ENCODE measurements at regions not wholly inside any gene's neighbourhood (a gene's known extent, or its start where the extent isn't known, plus 50 kb on each side); places are given as distances from the start of the nearest gene placed in this dataset.

DNA sequence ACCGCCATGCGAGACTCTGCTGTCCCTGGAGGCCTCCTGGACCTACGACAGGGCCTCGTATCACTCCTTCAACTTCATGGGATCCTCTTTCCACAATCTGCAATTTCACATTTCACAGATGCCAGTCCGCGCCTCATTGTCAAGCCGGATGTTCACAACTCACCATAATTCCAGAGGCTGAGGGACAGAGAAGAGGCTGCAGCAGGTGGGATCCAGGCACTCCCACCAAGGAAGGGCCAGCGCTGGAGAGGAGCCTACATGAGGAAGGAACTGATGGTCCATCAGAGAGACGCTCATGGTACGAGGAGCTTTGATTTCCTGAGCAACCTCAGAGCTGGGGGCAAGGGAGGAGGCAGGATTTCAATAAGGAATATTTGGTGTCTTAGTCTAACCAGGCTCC is 495.0 kb downstream of the BRD1 start:
- H3K27ac ChIP-seq (ENCODE audit: low read depth, low read length): no peak overlapping the region
- H3K4me2 ChIP-seq (ENCODE audit: low read depth, low read length, poor library complexity, severe bottlenecking): no peak overlapping the region
- H3K36me3 ChIP-seq (ENCODE audit: low read length): no peaks in the 10 kb centered on the region
- no peaks in the 10 kb centered on the region for H3K79me2 ChIP-seq (ENCODE audit: insufficient read depth, low read length)
- H3K4me3 ChIP-seq (ENCODE audit: insufficient read depth, low read length, poor library complexity, severe bottlenecking): no peak overlapping the region
- no peaks in the 10 kb centered on the region for H3F3A ChIP-seq (ENCODE audit: insufficient read depth)
- no peaks in the 10 kb centered on the region for H3K9me3 ChIP-seq (ENCODE audit: insufficient read depth, low read length)
- no peaks in the 10 kb centered on the region for H3K27me3 ChIP-seq (ENCODE audit: low read length)
- TF ChIP-seq, protein P1, sequence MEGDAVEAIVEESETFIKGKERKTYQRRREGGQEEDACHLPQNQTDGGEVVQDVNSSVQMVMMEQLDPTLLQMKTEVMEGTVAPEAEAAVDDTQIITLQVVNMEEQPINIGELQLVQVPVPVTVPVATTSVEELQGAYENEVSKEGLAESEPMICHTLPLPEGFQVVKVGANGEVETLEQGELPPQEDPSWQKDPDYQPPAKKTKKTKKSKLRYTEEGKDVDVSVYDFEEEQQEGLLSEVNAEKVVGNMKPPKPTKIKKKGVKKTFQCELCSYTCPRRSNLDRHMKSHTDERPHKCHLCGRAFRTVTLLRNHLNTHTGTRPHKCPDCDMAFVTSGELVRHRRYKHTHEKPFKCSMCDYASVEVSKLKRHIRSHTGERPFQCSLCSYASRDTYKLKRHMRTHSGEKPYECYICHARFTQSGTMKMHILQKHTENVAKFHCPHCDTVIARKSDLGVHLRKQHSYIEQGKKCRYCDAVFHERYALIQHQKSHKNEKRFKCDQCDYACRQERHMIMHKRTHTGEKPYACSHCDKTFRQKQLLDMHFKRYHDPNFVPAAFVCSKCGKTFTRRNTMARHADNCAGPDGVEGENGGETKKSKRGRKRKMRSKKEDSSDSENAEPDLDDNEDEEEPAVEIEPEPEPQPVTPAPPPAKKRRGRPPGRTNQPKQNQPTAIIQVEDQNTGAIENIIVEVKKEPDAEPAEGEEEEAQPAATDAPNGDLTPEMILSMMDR (IDR thresholded peaks at IDR 0.05; ENCODE audit: insufficient read depth, low read length, poor library complexity, severe bottlenecking): no peak
- no peak for TF ChIP-seq EZH2phosphoT487 (conservative IDR thresholded peaks at IDR 0.05; ENCODE audit: low read length)
- no peaks in the 10 kb centered on the region for H3K9me2 ChIP-seq (replicated peaks; ENCODE audit: insufficient read depth, low read length)
- no peak overlapping the region for H3K9ac ChIP-seq (ENCODE audit: low read length)
- no peak overlapping the region for H2AFZ ChIP-seq (ENCODE audit: low read depth, low read length, severe bottlenecking)
- no peaks in the 10 kb centered on the region for H4K20me1 ChIP-seq (ENCODE audit: low read depth, low read length)

DNA sequence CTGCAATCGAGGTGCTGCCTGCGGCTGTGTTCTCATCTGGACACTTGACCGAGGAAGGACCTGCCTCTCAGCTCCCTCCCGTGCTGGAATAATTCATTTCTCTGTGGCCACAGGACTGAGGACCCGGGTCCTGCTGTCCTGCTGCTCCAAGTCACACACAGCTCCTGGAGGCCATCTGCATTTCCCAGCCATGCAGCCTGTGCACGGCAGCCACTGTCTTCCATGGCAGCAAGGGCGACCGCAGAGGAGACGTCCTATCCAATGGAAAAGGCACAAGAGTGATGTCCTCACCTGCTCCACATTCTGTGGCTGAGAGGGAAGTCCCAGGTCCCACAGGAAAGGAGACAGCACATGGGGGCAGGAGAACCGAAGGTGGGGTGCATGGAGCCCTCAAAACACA is 495.8 kb downstream of the BRD1 start:
- Histone ChIP-seq H3K79me2 (ENCODE audit: insufficient read depth, low read length) (no peaks in the 10 kb centered on the region), H2AFZ (ENCODE audit: low read depth, low read length, severe bottlenecking) (no peak overlapping the region), H3K27ac (ENCODE audit: low read depth, low read length) (no peak overlapping the region), H3K27me3 (ENCODE audit: low read length) (no peaks in the 10 kb centered on the region), H3K4me2 (ENCODE audit: low read depth, low read length, poor library complexity, severe bottlenecking) (no peak overlapping the region), H3K4me3 (ENCODE audit: insufficient read depth, low read length, poor library complexity, severe bottlenecking) (no peak overlapping the region), H3K9ac (ENCODE audit: low read length) (no peak overlapping the region), H3K9me2 (replicated peaks; ENCODE audit: insufficient read depth, low read length) (no peaks in the 10 kb centered on the region), H3K9me3 (ENCODE audit: insufficient read depth, low read length) (no peaks in the 10 kb centered on the region), H3F3A (ENCODE audit: insufficient read depth) (no peaks in the 10 kb centered on the region), H3K36me3 (ENCODE audit: low read length) (no peaks in the 10 kb centered on the region), H4K20me1 (ENCODE audit: low read depth, low read length) (no peaks in the 10 kb centered on the region)
- TF ChIP-seq EZH2phosphoT487 (conservative IDR thresholded peaks at IDR 0.05; ENCODE audit: low read length): no peak
- TF ChIP-seq, protein P1 (IDR thresholded peaks at IDR 0.05; ENCODE audit: insufficient read depth, low read length, poor library complexity, severe bottlenecking): no peak

DNA sequence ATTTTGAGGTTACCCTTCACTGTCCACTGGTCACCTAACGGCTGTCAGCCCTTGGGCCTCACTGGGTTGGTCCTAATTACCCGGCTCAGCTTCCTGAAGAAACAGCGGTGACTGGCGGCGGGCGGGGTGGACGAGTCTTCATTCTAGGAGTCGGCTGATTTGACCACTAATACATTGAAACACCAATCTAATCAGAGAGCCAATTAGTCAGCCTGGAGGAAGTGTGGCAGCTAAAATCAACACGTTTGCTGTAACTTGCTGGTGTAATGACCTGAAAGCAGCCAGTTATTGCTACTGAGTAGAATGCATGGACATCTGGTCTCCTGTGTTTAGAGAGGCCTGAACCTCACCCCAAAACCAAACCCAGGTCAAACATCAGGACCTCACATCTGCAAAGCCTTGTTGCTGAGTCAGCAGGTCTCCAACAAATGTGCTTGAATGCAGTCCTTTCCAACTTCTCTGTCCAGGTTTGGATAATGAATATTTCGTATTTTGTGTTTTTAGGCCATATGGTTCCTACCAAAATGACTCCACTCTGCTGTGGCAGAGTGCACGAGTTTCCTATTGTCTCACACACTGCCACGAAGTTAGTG is 496.4 kb downstream of the BRD1 start:
- H3F3A ChIP-seq (ENCODE audit: insufficient read depth): no peaks in the 10 kb centered on the region
- no peaks in the 10 kb centered on the region for H3K36me3 ChIP-seq (ENCODE audit: low read length)
- TF ChIP-seq, protein P1 (IDR thresholded peaks at IDR 0.05; ENCODE audit: insufficient read depth, low read length, poor library complexity, severe bottlenecking): no peak
- TF ChIP-seq EZH2phosphoT487 (conservative IDR thresholded peaks at IDR 0.05; ENCODE audit: low read length): no peak
- no peak overlapping the region for H3K4me3 ChIP-seq (ENCODE audit: insufficient read depth, low read length, poor library complexity, severe bottlenecking)
- H3K27me3 ChIP-seq (ENCODE audit: low read length): no peaks in the 10 kb centered on the region
- no peak overlapping the region for H2AFZ ChIP-seq (ENCODE audit: low read depth, low read length, severe bottlenecking)
- H3K9me2 ChIP-seq (replicated peaks; ENCODE audit: insufficient read depth, low read length): no peaks in the 10 kb centered on the region
- H3K79me2 ChIP-seq (ENCODE audit: insufficient read depth, low read length): no peaks in the 10 kb centered on the region
- no peaks in the 10 kb centered on the region for H3K9me3 ChIP-seq (ENCODE audit: insufficient read depth, low read length)
- no peak overlapping the region for H3K4me2 ChIP-seq (ENCODE audit: low read depth, low read length, poor library complexity, severe bottlenecking)
- no peak overlapping the region for H3K9ac ChIP-seq (ENCODE audit: low read length)
- H3K27ac ChIP-seq (ENCODE audit: low read depth, low read length): no peak overlapping the region
- H4K20me1 ChIP-seq (ENCODE audit: low read depth, low read length): no peaks in the 10 kb centered on the region
